ENCODE measurements at regions not wholly inside any gene's neighbourhood (a gene's known extent, or its start where the extent isn't known, plus 50 kb on each side); places are given as distances from the start of the nearest gene placed in this dataset.

DNA sequence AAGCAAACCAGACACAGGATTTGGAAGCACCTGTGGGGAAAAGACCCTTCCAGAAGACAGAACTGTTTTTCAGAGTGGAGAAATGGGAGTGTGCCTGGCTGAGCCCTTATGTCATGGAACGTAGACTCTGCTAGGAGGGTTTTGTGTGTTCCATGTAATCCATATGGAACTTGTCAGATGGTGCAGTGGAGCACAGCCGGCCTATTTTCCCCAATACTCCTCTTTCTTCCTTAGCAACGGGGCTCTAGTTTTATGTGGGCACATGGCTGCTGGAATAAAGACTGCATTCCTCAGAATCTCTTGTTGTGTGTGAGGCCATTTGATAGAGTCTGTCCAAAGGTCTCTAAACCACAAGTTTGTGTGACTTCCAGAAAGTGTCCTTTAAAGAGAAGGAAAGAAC, 284.0 kb downstream of the DRD1 start:
- no peaks in the 10 kb centered on the region for H3K9me2 ChIP-seq (ENCODE audit: insufficient read depth)
- H3K4me1 ChIP-seq (ENCODE audit: insufficient read depth): no peaks in the 10 kb centered on the region
- H3K79me2 ChIP-seq (ENCODE audit: insufficient read depth): no peaks in the 10 kb centered on the region
- DNase-seq: no peak
- no peaks in the 10 kb centered on the region for H3K9me3 ChIP-seq (ENCODE audit: low read depth)
- H2AFZ ChIP-seq: no peak overlapping the region
- 0 to 2% methylated on average over 3 of the region's 3 CpGs for WGBS, 2 experiments (ENCODE audit: low coverage in 1 of 2, low lambda C conversion rate in 2 of 2, missing lambda C conversion rate in 2 of 2)
- no peaks in the 10 kb centered on the region for H3F3A ChIP-seq (ENCODE audit: insufficient read depth)
- H3K27ac ChIP-seq: no peak overlapping the region
- no peak overlapping the region for H3K4me2 ChIP-seq (ENCODE audit: unreplicated experiment)
- in situ Hi-C loops (cut with MboI): no loop called here
- H3K9ac ChIP-seq: no peak overlapping the region
- H3K27me3 ChIP-seq (replicated peaks; ENCODE audit: insufficient read depth): no peaks in the 10 kb centered on the region
- H3K36me3 ChIP-seq (ENCODE audit: low read depth): no peaks in the 10 kb centered on the region
- no peak overlapping the region for H3K4me3 ChIP-seq
- TF ChIP-seq EZH2phosphoT487 (IDR thresholded peaks at IDR 0.05; ENCODE audit: insufficient read depth, low read depth) (no peak), EZH2 (IDR thresholded peaks at IDR 0.05; ENCODE audit: insufficient read depth, poor library complexity, severe bottlenecking) (no peak)
- H4K20me1 ChIP-seq (ENCODE audit: insufficient read depth): no peaks in the 10 kb centered on the region

DNA sequence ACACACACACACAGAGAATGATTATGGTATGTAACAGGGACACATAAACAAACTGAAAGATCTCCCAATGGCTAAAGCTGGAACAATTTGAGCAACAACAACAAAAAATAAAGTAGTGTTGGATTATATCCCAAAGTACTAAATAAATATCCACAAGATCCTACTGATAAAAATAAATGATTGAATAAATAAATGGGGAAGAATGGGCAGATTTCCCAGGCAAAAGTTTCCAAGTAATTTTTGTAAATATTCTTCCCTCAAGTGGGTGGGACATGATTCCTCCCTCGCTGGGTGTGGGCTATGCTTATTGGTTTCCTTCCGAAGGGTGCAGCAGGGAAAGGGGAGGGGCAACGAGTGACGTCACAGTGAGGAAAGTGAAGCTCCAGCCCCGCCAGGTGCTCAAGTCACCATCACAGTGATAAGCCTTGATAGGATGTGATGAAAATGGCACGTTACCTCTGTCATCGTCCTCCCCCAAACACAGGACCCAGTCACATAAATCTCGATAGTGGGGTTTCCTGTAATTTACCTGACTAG, 295.3 kb downstream of the DRD1 start:
- Histone ChIP-seq H3K79me2 (ENCODE audit: insufficient read depth) (no peaks in the 10 kb centered on the region), H3K27ac (no peak overlapping the region), H3K9me3 (ENCODE audit: low read depth) (no peaks in the 10 kb centered on the region), H3K4me3 (no peak overlapping the region), H3K27me3 (replicated peaks; ENCODE audit: insufficient read depth) (no peaks in the 10 kb centered on the region), H4K20me1 (ENCODE audit: insufficient read depth) (no peaks in the 10 kb centered on the region), H2AFZ (no peak overlapping the region), H3K9me2 (ENCODE audit: insufficient read depth) (no peaks in the 10 kb centered on the region), H3F3A (ENCODE audit: insufficient read depth) (no peaks in the 10 kb centered on the region), H3K9ac (no peak overlapping the region), H3K4me1 (ENCODE audit: insufficient read depth) (no peaks in the 10 kb centered on the region), H3K36me3 (ENCODE audit: low read depth) (no peaks in the 10 kb centered on the region), H3K4me2 (ENCODE audit: unreplicated experiment) (no peak overlapping the region)
- 29 to 37% methylated on average over 8 of the region's 8 CpGs for WGBS, 2 experiments (ENCODE audit: low coverage in 1 of 2, low lambda C conversion rate in 2 of 2, missing lambda C conversion rate in 2 of 2)
- in situ Hi-C loops (cut with MboI): no loop called here
- DNase-seq: no peak
- no peak for TF ChIP-seq EZH2phosphoT487 (IDR thresholded peaks at IDR 0.05; ENCODE audit: insufficient read depth, low read depth)
- no peak for TF ChIP-seq EZH2 (IDR thresholded peaks at IDR 0.05; ENCODE audit: insufficient read depth, poor library complexity, severe bottlenecking)

GRCh38 chr5:175146733-175147132, 297.2 kb downstream of the DRD1 start:
- H3K9me3 ChIP-seq (ENCODE audit: low read depth): no peaks in the 10 kb centered on the region
- H3K4me3 ChIP-seq: no peak overlapping the region
- in situ Hi-C loops (cut with MboI): no loop called here

DNA sequence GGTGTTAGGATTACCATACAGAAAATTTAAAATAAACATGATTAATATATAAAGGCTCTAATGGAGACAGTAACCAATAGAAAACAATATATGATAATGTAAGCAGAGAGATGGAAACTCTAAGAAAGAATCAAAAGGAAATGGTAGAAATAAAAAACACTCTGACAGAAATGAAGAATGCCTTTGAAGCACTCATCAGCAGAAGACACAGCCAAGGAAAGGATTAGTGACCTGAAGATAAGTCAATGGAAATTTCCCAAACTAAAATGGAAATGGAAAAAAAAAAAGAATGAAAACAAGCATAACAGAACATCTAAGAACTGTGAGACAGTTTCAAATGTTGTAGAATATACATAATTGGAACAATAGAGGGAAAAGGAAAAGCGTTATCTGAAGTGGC, 302.6 kb downstream of the DRD1 start:
- no peaks in the 10 kb centered on the region for H3K4me1 ChIP-seq (ENCODE audit: insufficient read depth)
- H3K9ac ChIP-seq: no peak overlapping the region
- H3K9me2 ChIP-seq (ENCODE audit: insufficient read depth): no peaks in the 10 kb centered on the region
- no peak overlapping the region for H3K27ac ChIP-seq
- no peak overlapping the region for H3K4me3 ChIP-seq
- no peaks in the 10 kb centered on the region for H3K9me3 ChIP-seq (ENCODE audit: low read depth)
- DNase-seq: no peak
- H3K27me3 ChIP-seq (replicated peaks; ENCODE audit: insufficient read depth): no peaks in the 10 kb centered on the region
- no peak overlapping the region for H3K4me2 ChIP-seq (ENCODE audit: unreplicated experiment)
- WGBS, 2 experiments (ENCODE audit: low coverage in 1 of 2, low lambda C conversion rate in 2 of 2, missing lambda C conversion rate in 2 of 2): 10 to 24% methylated on average over 1 of the region's 1 CpG
- H3K79me2 ChIP-seq (ENCODE audit: insufficient read depth): no peaks in the 10 kb centered on the region
- H3K36me3 ChIP-seq (ENCODE audit: low read depth): no peaks in the 10 kb centered on the region
- TF ChIP-seq EZH2phosphoT487 (IDR thresholded peaks at IDR 0.05; ENCODE audit: insufficient read depth, low read depth): no peak
- no peak for TF ChIP-seq EZH2 (IDR thresholded peaks at IDR 0.05; ENCODE audit: insufficient read depth, poor library complexity, severe bottlenecking)
- in situ Hi-C loops (cut with MboI): no loop called here
- no peak overlapping the region for H2AFZ ChIP-seq
- H3F3A ChIP-seq (ENCODE audit: insufficient read depth): no peaks in the 10 kb centered on the region
- no peaks in the 10 kb centered on the region for H4K20me1 ChIP-seq (ENCODE audit: insufficient read depth)

More at GRCh38 chr5:175146733-175147132, 297.2 kb downstream of the DRD1 start:
- no peaks in the 10 kb centered on the region for H3K27me3 ChIP-seq (replicated peaks; ENCODE audit: insufficient read depth)
- H3K27ac ChIP-seq: no peak overlapping the region
- no peaks in the 10 kb centered on the region for H3K36me3 ChIP-seq (ENCODE audit: low read depth)
- no peak overlapping the region for H3K9ac ChIP-seq
- TF ChIP-seq EZH2 (IDR thresholded peaks at IDR 0.05; ENCODE audit: insufficient read depth, poor library complexity, severe bottlenecking) (no peak), EZH2phosphoT487 (IDR thresholded peaks at IDR 0.05; ENCODE audit: insufficient read depth, low read depth) (no peak)
- no peak for DNase-seq
- no peaks in the 10 kb centered on the region for H3K9me2 ChIP-seq (ENCODE audit: insufficient read depth)
- no peaks in the 10 kb centered on the region for H3K79me2 ChIP-seq (ENCODE audit: insufficient read depth)
- H4K20me1 ChIP-seq (ENCODE audit: insufficient read depth): no peaks in the 10 kb centered on the region
- no peaks in the 10 kb centered on the region for H3F3A ChIP-seq (ENCODE audit: insufficient read depth)
- WGBS, 2 experiments (ENCODE audit: low coverage in 1 of 2, low lambda C conversion rate in 2 of 2, missing lambda C conversion rate in 2 of 2): 32 to 36% methylated on average over 5 of the region's 5 CpGs
- no peak overlapping the region for H2AFZ ChIP-seq
- H3K4me2 ChIP-seq (ENCODE audit: unreplicated experiment): no peak overlapping the region
- no peaks in the 10 kb centered on the region for H3K4me1 ChIP-seq (ENCODE audit: insufficient read depth)

GRCh38 chr5:175133185-175133584, 310.8 kb downstream of the DRD1 start:
- no peaks in the 10 kb centered on the region for H4K20me1 ChIP-seq (ENCODE audit: insufficient read depth)
- H2AFZ ChIP-seq: no peak overlapping the region
- no peak for DNase-seq
- H3K4me2 ChIP-seq (ENCODE audit: unreplicated experiment): no peak overlapping the region
- no peak overlapping the region for H3K4me3 ChIP-seq
- 36 to 47% methylated on average over 5 of the region's 5 CpGs for WGBS, 2 experiments (ENCODE audit: low coverage in 1 of 2, low lambda C conversion rate in 2 of 2, missing lambda C conversion rate in 2 of 2)
- no peaks in the 10 kb centered on the region for H3K36me3 ChIP-seq (ENCODE audit: low read depth)
- H3K9me2 ChIP-seq (ENCODE audit: insufficient read depth): no peaks in the 10 kb centered on the region
- no peak overlapping the region for H3K27ac ChIP-seq
- no peak for TF ChIP-seq EZH2 (IDR thresholded peaks at IDR 0.05; ENCODE audit: insufficient read depth, poor library complexity, severe bottlenecking)
- in situ Hi-C loops (cut with MboI): no loop called here
- no peaks in the 10 kb centered on the region for H3K4me1 ChIP-seq (ENCODE audit: insufficient read depth)
- H3K9me3 ChIP-seq (ENCODE audit: low read depth): no peaks in the 10 kb centered on the region
- no peaks in the 10 kb centered on the region for H3F3A ChIP-seq (ENCODE audit: insufficient read depth)
- no peaks in the 10 kb centered on the region for H3K79me2 ChIP-seq (ENCODE audit: insufficient read depth)
- no peak overlapping the region for H3K9ac ChIP-seq
- H3K27me3 ChIP-seq (replicated peaks; ENCODE audit: insufficient read depth): no peaks in the 10 kb centered on the region
